ENCODE measurements at regions not wholly inside any gene's neighbourhood (a gene's known extent, or its start where the extent isn't known, plus 50 kb on each side); places are given as distances from the start of the nearest gene placed in this dataset.

- Histone ChIP-seq H3K4me3 (ENCODE audit: low read length) (no peak overlapping the region), H3K27me3 (ENCODE audit: control insufficient read depth, low read length) (no peaks in the 10 kb centered on the region), H3K4me2 (ENCODE audit: low read length) (no peak overlapping the region), H3K79me2 (ENCODE audit: control insufficient read depth, low read length) (no peaks in the 10 kb centered on the region), H3K4me1 (ENCODE audit: control insufficient read depth, low read length) (no peaks in the 10 kb centered on the region), H3K9me3 (ENCODE audit: control insufficient read depth, insufficient read depth, low read length) (no peaks in the 10 kb centered on the region), H4K20me1 (ENCODE audit: control insufficient read depth, insufficient read depth, low read depth, low read length) (no peaks in the 10 kb centered on the region), H3K27ac (ENCODE audit: low read depth, low read length) (no peak overlapping the region), H3F3A (ENCODE audit: control insufficient read depth, insufficient read depth) (no peaks in the 10 kb centered on the region), H3K36me3 (ENCODE audit: control insufficient read depth, low read length) (no peaks in the 10 kb centered on the region), H3K9me2 (replicated peaks; ENCODE audit: control insufficient read depth, low read length) (no peaks in the 10 kb centered on the region)
- TF ChIP-seq, protein P1, sequence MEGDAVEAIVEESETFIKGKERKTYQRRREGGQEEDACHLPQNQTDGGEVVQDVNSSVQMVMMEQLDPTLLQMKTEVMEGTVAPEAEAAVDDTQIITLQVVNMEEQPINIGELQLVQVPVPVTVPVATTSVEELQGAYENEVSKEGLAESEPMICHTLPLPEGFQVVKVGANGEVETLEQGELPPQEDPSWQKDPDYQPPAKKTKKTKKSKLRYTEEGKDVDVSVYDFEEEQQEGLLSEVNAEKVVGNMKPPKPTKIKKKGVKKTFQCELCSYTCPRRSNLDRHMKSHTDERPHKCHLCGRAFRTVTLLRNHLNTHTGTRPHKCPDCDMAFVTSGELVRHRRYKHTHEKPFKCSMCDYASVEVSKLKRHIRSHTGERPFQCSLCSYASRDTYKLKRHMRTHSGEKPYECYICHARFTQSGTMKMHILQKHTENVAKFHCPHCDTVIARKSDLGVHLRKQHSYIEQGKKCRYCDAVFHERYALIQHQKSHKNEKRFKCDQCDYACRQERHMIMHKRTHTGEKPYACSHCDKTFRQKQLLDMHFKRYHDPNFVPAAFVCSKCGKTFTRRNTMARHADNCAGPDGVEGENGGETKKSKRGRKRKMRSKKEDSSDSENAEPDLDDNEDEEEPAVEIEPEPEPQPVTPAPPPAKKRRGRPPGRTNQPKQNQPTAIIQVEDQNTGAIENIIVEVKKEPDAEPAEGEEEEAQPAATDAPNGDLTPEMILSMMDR (IDR thresholded peaks at IDR 0.05; ENCODE audit: low read depth, low read length, poor library complexity, severe bottlenecking) = no peak
- TF ChIP-seq EZH2phosphoT487 (IDR thresholded peaks at IDR 0.05; ENCODE audit: borderline replicate concordance, low read length) = no peak
Observed at GRCh38 chr20:21956591-21956990, 251.1 kb downstream of the PAX1 start.

DNA sequence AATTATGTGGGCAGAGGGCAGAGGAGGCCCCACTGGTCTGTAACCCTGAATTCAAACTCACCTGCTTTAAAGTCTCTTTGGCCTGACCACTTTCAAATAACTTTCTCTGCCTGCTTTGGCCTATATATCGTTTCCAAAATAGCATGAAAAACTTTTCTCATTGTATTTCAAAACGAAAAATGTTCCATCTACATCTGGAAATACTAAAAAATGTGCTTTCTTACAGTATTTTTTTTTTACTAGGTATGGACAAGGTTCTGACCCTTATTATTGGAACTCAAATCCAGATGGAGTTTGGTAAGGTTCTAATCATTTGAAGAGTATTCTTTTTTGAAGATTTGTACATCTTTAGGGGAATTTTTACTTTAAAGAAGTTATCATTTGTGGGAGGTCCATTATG, 241.9 kb downstream of the PAX1 start:
- Histone ChIP-seq H3K79me2 (ENCODE audit: control insufficient read depth, low read length) (no peaks in the 10 kb centered on the region), H3F3A (ENCODE audit: control insufficient read depth, insufficient read depth) (no peaks in the 10 kb centered on the region), H3K4me2 (ENCODE audit: low read length) (no peak overlapping the region), H4K20me1 (ENCODE audit: control insufficient read depth, insufficient read depth, low read depth, low read length) (no peaks in the 10 kb centered on the region), H3K4me3 (ENCODE audit: low read length) (no peak overlapping the region), H3K4me1 (ENCODE audit: control insufficient read depth, low read length) (no peaks in the 10 kb centered on the region), H3K27me3 (ENCODE audit: control insufficient read depth, low read length) (no peaks in the 10 kb centered on the region), H3K27ac (ENCODE audit: low read depth, low read length) (no peak overlapping the region), H3K9me2 (replicated peaks; ENCODE audit: control insufficient read depth, low read length) (no peaks in the 10 kb centered on the region), H3K9me3 (ENCODE audit: control insufficient read depth, insufficient read depth, low read length) (no peaks in the 10 kb centered on the region; the same call in 1 of the 2 replicates), H3K36me3 (ENCODE audit: control insufficient read depth, low read length) (no peaks in the 10 kb centered on the region)
- TF ChIP-seq, protein P1 (IDR thresholded peaks at IDR 0.05; ENCODE audit: low read depth, low read length, poor library complexity, severe bottlenecking) = no peak
- TF ChIP-seq EZH2phosphoT487 (IDR thresholded peaks at IDR 0.05; ENCODE audit: borderline replicate concordance, low read length) = no peak

- H3K27me3 ChIP-seq (ENCODE audit: control insufficient read depth, low read length) = no peaks in the 10 kb centered on the region
- no peaks in the 10 kb centered on the region for H4K20me1 ChIP-seq (ENCODE audit: control insufficient read depth, insufficient read depth, low read depth, low read length)
- no peak overlapping the region for H3K4me3 ChIP-seq (ENCODE audit: low read length)
- H3F3A ChIP-seq (ENCODE audit: control insufficient read depth, insufficient read depth) = no peaks in the 10 kb centered on the region
- H3K4me1 ChIP-seq (ENCODE audit: control insufficient read depth, low read length) = no peaks in the 10 kb centered on the region
- no peaks in the 10 kb centered on the region for H3K79me2 ChIP-seq (ENCODE audit: control insufficient read depth, low read length)
- H3K9me3 ChIP-seq (ENCODE audit: control insufficient read depth, insufficient read depth, low read length) = peaks cover 3% of the 10 kb centered on the region; the same call in 1 of the 2 replicates
- H3K27ac ChIP-seq (ENCODE audit: low read depth, low read length) = no peak overlapping the region
- no peaks in the 10 kb centered on the region for H3K36me3 ChIP-seq (ENCODE audit: control insufficient read depth, low read length)
- H3K4me2 ChIP-seq (ENCODE audit: low read length) = no peak overlapping the region
- H3K9me2 ChIP-seq (replicated peaks; ENCODE audit: control insufficient read depth, low read length) = no peaks in the 10 kb centered on the region
- TF ChIP-seq, protein P1 (IDR thresholded peaks at IDR 0.05; ENCODE audit: low read depth, low read length, poor library complexity, severe bottlenecking) = no peak
- TF ChIP-seq EZH2phosphoT487 (IDR thresholded peaks at IDR 0.05; ENCODE audit: borderline replicate concordance, low read length) = no peak
Observed at GRCh38 chr20:21944227-21944626, 238.8 kb downstream of the PAX1 start.

All from DOHH2 (cell line).